A549 (cell line): ENCODE measurements at regions not wholly inside any gene's neighbourhood (a gene's known extent, or its start where the extent isn't known, plus 50 kb on each side); places are given as distances from the start of the nearest gene placed in this dataset.

Experiments used
- ATAC-seq, 2 experiments: fragments of 200-7000 bp in 1 of 2; fragments of >200 bp in 1 of 2; cut with Nextera tagmentation in 1 of 2; cut with Tn5 transposase in 1 of 2; 3 replicates each; pipeline versions ENCODE4 v1.8.0 to v1.9.1; 2018 to 2020; ENCODE audit warnings: mild to moderate bottlenecking in 1 of 2, moderate library complexity in 1 of 2
- CTCF ChIA-PET: fragments of 300-600 bp; sonication (Branson Sonifier 250); formaldehyde crosslinking; extraction: SDS; loops from one replicate; lab custom pipeline; 2021; ENCODE audit warnings: antibody characterized with exemption, inconsistent platforms; lab: Yijun Ruan, JAX
- POLR2A ChIA-PET: fragments of 350-600 bp; formaldehyde crosslinking; extraction: SDS; loops from one replicate; lab custom pipeline; 2021; ENCODE audit warnings: antibody characterized with exemption, inconsistent platforms; lab: Yijun Ruan, JAX
- DNase-seq, 2 experiments: peaks; one replicate each; pipeline versions ENCODE4 v3.0.0 to v3.0.0-alpha.2; 2011 to 2016; ENCODE audit warnings: low read depth in 1 of 2, low spot score in 1 of 2
- FAIRE-seq: peaks from 2 replicates; lab custom pipeline; 2011; peaks lifted over from hg19 to GRCh38; lab: Jason Lieb, UNC
- H3K27ac ChIP-seq, 2 experiments: fragments of >200 bp; sonication (Bioruptor Twin); formaldehyde crosslinking; 3 replicates each; pipeline ENCODE4 v1.5.1; 2016 to 2017
- H3K4me1 ChIP-seq: fragments of >200 bp; sonication (Bioruptor Twin); formaldehyde crosslinking; 3 replicates; pipeline ENCODE4 v1.6.1; 2016
- H3K4me2 ChIP-seq: fragments of >200 bp; sonication (Bioruptor Twin); formaldehyde crosslinking; 3 replicates; pipeline ENCODE4 v1.6.1; 2016
- H3K4me3 ChIP-seq: fragments of >200 bp; sonication (Bioruptor Twin); formaldehyde crosslinking; 3 replicates; pipeline ENCODE4 v1.5.1; 2016
- H3K9me3 ChIP-seq: fragments of >200 bp; sonication (Bioruptor Twin); formaldehyde crosslinking; 3 replicates; pipeline ENCODE4 v1.6.1; 2016
- BCL3 ChIP-seq: fragments of >200 bp; sonication (Bioruptor Twin); formaldehyde crosslinking; IDR thresholded peaks from 3 replicates; pipeline ENCODE4 v1.6.1; 2016
- CBX8 ChIP-seq: fragments of 200-600 bp; sonication (generic); IDR thresholded peaks from 2 replicates; pipeline ENCODE4 v1.6.1; 2016
- CEBPB ChIP-seq, 2 experiments: fragments of >200 bp in 1 of 2; sonication (Bioruptor Twin) in 1 of 2; formaldehyde crosslinking in 1 of 2; IDR thresholded peaks; 2 replicates each; pipeline ENCODE4 v1.6.1; 2012 to 2016
- CHD4 ChIP-seq: fragments of 200-600 bp; sonication (generic); IDR thresholded peaks from 2 replicates; pipeline ENCODE4 v1.6.1; 2016; ENCODE audit warnings: antibody characterized with exemption, mild to moderate bottlenecking, borderline replicate concordance
- EHF ChIP-seq: fragments of 250-450 bp; sonication (Bioruptor Pico); IDR thresholded peaks from 2 replicates; pipeline ENCODE4 v1.5.0; 2020; ENCODE audit warnings: mild to moderate bottlenecking
- EHMT2 ChIP-seq: fragments of 200-600 bp; sonication (generic); IDR thresholded peaks from 2 replicates; pipeline ENCODE4 v1.6.1; 2016; ENCODE audit warnings: antibody characterized with exemption, low read depth, mild to moderate bottlenecking, moderate library complexity
- EP300 ChIP-seq, 2 experiments: fragments of >200 bp; sonication (Bioruptor Twin); formaldehyde crosslinking; IDR thresholded peaks; 2 replicates in 1 of 2; 3 replicates in 1 of 2; pipeline ENCODE4 v1.6.1; 2016 to 2017
- ESRRA ChIP-seq: fragments of 150-350 bp; IDR thresholded peaks from 2 replicates; pipeline ENCODE4 v1.6.1; 2014; ENCODE audit warnings: mild to moderate bottlenecking, low read length, borderline replicate concordance
- FOSB ChIP-seq: fragments of 250-450 bp; sonication (Bioruptor Pico); IDR thresholded peaks from 2 replicates; pipeline ENCODE4 v1.5.0; 2020; ENCODE audit warnings: mild to moderate bottlenecking, moderate library complexity
- HES2 ChIP-seq: fragments of >200 bp; sonication (Bioruptor Twin); formaldehyde crosslinking; IDR thresholded peaks from 2 replicates; pipeline ENCODE4 v1.6.1; 2016
- HEYL ChIP-seq: fragments of 250-450 bp; sonication (Bioruptor Pico); IDR thresholded peaks from 2 replicates; pipeline ENCODE4 v1.8.0; 2021; ENCODE audit warnings: mild to moderate bottlenecking, moderate library complexity
- HOXB5 ChIP-seq: fragments of 250-450 bp; sonication (Bioruptor Pico); IDR thresholded peaks from 2 replicates; pipeline ENCODE4 v1.5.0; 2020; ENCODE audit warnings: mild to moderate bottlenecking, moderate library complexity
- JUNB ChIP-seq: fragments of >200 bp; sonication (Bioruptor Twin); formaldehyde crosslinking; IDR thresholded peaks from 2 replicates; pipeline ENCODE4 v1.6.1; 2016
- KDM1A ChIP-seq: fragments of 200-600 bp; sonication (generic); IDR thresholded peaks from 2 replicates; pipeline ENCODE4 v1.6.1; 2016; ENCODE audit warnings: low read depth, mild to moderate bottlenecking
- MYC ChIP-seq: IDR thresholded peaks from 2 replicates; pipeline ENCODE4 v1.6.1; 2012; ENCODE audit warnings: mild to moderate bottlenecking, inconsistent platforms, low read length, improper control_type of control experiment, borderline replicate concordance
- NPAS2 ChIP-seq: fragments of 250-450 bp; sonication (Bioruptor Pico); IDR thresholded peaks from 2 replicates; pipeline ENCODE4 v1.8.0; 2022; ENCODE audit warnings: mild to moderate bottlenecking, moderate library complexity, borderline replicate concordance
- NR3C1 ChIP-seq: fragments of >200 bp; sonication (Bioruptor Twin); formaldehyde crosslinking; IDR thresholded peaks from 3 replicates; pipeline ENCODE4 v1.6.1; 2017
- PBX3 ChIP-seq: IDR thresholded peaks from 2 replicates; pipeline ENCODE4 v1.6.1; 2012
- POLR2A ChIP-seq: IDR thresholded peaks from 2 replicates; pipeline ENCODE4 v1.6.1; 2012; ENCODE audit warnings: mild to moderate bottlenecking, low read length
- RARB ChIP-seq: fragments of 250-450 bp; sonication (Bioruptor Pico); IDR thresholded peaks from 2 replicates; pipeline ENCODE4 v1.8.0; 2021; ENCODE audit warnings: mild to moderate bottlenecking, moderate library complexity
- RCOR1 ChIP-seq: fragments of 150-350 bp; IDR thresholded peaks from 2 replicates; pipeline ENCODE4 v1.6.1; 2014; ENCODE audit warnings: antibody characterized with exemption, low read length, low read depth
- RNF2 ChIP-seq: fragments of 200-600 bp; sonication (generic); IDR thresholded peaks from 2 replicates; pipeline ENCODE4 v1.6.1; 2016; ENCODE audit warnings: low read depth, mild to moderate bottlenecking, antibody characterized with exemption, moderate library complexity, borderline replicate concordance
- SMC3 ChIP-seq: fragments of >200 bp; sonication (Bioruptor Twin); formaldehyde crosslinking; IDR thresholded peaks from 3 replicates; pipeline ENCODE4 v1.6.1; 2018; ENCODE audit warnings: inconsistent platforms
- TFCP2L1 ChIP-seq: fragments of 250-450 bp; sonication (Bioruptor Pico); IDR thresholded peaks from 2 replicates; pipeline ENCODE4 v1.5.0; 2021; ENCODE audit warnings: mild to moderate bottlenecking
- TP53 ChIP-seq: fragments of 250-450 bp; sonication (Bioruptor Pico); IDR thresholded peaks from 2 replicates; pipeline ENCODE4 v1.5.0; 2021; ENCODE audit warnings: mild to moderate bottlenecking, moderate library complexity
- ZC3H11A ChIP-seq: fragments of 450-650 bp; IDR thresholded peaks from 2 replicates; pipeline ENCODE4 v1.6.1; 2014; ENCODE audit warnings: antibody characterized with exemption, mild to moderate bottlenecking
- WGBS: methylation state at CpG from one replicate; pipeline ENCODE4 v1.1.6; 2017; ENCODE audit errors: missing lambda C conversion rate; 5-methylcytosine and 5-hydroxymethylcytosine counted together
- TF ChIP-seq, protein P1 (sequence below): IDR thresholded peaks from 2 replicates; pipeline ENCODE4 v1.6.1; 2012
- TF ChIP-seq, protein P2 (sequence below): fragments of 150-350 bp; IDR thresholded peaks from 2 replicates; pipeline ENCODE4 v1.6.1; 2014; ENCODE audit warnings: low read depth, mild to moderate bottlenecking, low read length

GRCh38 chr18:14921547-14921946, 173.6 kb downstream of the ANKRD30B start:
- Histone ChIP-seq H3K4me1 (no peaks in the 10 kb centered on the region), H3K4me3 (no peak overlapping the region), H3K9me3 (no peaks in the 10 kb centered on the region), H3K4me2 (no peak overlapping the region), H3K27ac (no peak overlapping the region)
- TF ChIP-seq MYC (no peak), EHF (CRISPR knock-in tag) (no peak), FOSB (CRISPR knock-in tag) (no peak), ESRRA (no peak), JUNB (no peak), HOXB5 (no peak), SMC3 (no peak), KDM1A (no peak), NPAS2 (CRISPR knock-in tag) (no peak), BCL3 (no peak), EP300 (IDR thresholded peaks at IDR 0.05) (no peak), HEYL (CRISPR knock-in tag) (no peak), RNF2 (no peak), POLR2A (no peak)
- TF ChIP-seq, protein P1, sequence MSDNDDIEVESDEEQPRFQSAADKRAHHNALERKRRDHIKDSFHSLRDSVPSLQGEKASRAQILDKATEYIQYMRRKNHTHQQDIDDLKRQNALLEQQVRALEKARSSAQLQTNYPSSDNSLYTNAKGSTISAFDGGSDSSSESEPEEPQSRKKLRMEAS = no peak
- ChIA-PET POLR2A (no interaction called here), CTCF (no interaction called here)
- no peak for ATAC-seq
- WGBS = 9% methylated on average over 4 of the region's 4 CpGs
- no peak for FAIRE-seq
- DNase-seq = no peak

GRCh38 chr18:14922031-14922430, 174.1 kb downstream of the ANKRD30B start:
- Histone ChIP-seq H3K4me2 (no peak overlapping the region), H3K4me3 (no peak overlapping the region), H3K4me1 (no peaks in the 10 kb centered on the region), H3K9me3 (no peaks in the 10 kb centered on the region), H3K27ac (no peak overlapping the region)
- FAIRE-seq (no peak), ATAC-seq (no peak), DNase-seq (no peak)
- 6% methylated on average over 3 of the region's 3 CpGs for WGBS
- TF ChIP-seq EHMT2 (no peak), PBX3 (no peak), TFCP2L1 (CRISPR knock-in tag) (no peak), ZC3H11A (no peak), CHD4 (no peak), FOSB (CRISPR knock-in tag) (no peak), NR3C1 (no peak), RARB (CRISPR knock-in tag) (no peak), RCOR1 (no peak), TP53 (CRISPR knock-in tag) (no peak), HES2 (no peak), CBX8 (no peak), CEBPB (IDR thresholded peaks at IDR 0.05) (no peak), BCL3 (no peak)
- TF ChIP-seq, protein P2, sequence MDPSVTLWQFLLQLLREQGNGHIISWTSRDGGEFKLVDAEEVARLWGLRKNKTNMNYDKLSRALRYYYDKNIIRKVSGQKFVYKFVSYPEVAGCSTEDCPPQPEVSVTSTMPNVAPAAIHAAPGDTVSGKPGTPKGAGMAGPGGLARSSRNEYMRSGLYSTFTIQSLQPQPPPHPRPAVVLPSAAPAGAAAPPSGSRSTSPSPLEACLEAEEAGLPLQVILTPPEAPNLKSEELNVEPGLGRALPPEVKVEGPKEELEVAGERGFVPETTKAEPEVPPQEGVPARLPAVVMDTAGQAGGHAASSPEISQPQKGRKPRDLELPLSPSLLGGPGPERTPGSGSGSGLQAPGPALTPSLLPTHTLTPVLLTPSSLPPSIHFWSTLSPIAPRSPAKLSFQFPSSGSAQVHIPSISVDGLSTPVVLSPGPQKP = no peak
- TF ChIP-seq, protein P1 = no peak
- POLR2A ChIA-PET = no interaction called here
- CTCF ChIA-PET = no interaction called here
